ENCODE measurements at regions not wholly inside any gene's neighbourhood (a gene's known extent, or its start where the extent isn't known, plus 50 kb on each side); places are given as distances from the start of the nearest gene placed in this dataset.

DNA sequence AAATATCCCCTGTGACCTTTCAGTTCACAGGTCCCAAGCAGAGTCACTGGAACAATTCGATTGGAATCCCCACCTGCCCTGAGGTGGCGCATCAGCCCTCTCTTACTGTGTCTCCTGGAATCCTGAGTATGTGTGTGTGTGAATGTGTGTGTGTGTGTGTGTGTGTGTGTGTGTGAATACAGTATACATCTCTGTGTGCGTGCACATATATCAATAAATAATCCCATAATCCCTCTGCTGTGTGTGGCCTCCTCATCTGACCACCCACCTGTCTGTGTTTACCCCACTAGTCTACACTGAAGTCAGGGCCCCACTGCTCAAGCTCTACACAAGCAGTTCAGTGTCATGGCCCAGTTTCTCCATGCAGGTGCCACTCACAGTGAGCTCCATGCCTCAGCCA, 187.4 kb downstream of the ERCC6L2 start:
- TF ChIP-seq, protein P1, sequence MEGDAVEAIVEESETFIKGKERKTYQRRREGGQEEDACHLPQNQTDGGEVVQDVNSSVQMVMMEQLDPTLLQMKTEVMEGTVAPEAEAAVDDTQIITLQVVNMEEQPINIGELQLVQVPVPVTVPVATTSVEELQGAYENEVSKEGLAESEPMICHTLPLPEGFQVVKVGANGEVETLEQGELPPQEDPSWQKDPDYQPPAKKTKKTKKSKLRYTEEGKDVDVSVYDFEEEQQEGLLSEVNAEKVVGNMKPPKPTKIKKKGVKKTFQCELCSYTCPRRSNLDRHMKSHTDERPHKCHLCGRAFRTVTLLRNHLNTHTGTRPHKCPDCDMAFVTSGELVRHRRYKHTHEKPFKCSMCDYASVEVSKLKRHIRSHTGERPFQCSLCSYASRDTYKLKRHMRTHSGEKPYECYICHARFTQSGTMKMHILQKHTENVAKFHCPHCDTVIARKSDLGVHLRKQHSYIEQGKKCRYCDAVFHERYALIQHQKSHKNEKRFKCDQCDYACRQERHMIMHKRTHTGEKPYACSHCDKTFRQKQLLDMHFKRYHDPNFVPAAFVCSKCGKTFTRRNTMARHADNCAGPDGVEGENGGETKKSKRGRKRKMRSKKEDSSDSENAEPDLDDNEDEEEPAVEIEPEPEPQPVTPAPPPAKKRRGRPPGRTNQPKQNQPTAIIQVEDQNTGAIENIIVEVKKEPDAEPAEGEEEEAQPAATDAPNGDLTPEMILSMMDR (conservative IDR thresholded peaks at IDR 0.05; ENCODE audit: low read length) = no peak
- no peak for TF ChIP-seq EZH2phosphoT487 (IDR thresholded peaks at IDR 0.05; ENCODE audit: borderline replicate concordance, low read depth, low read length)
